ENCODE measurements at regions not wholly inside any gene's neighbourhood (a gene's known extent, or its start where the extent isn't known, plus 50 kb on each side); places are given as distances from the start of the nearest gene placed in this dataset.

GRCh38 chr2:2851806-2852777 is 521.0 kb upstream of the MYT1L start:
- H3K4me2 ChIP-seq (ENCODE audit: low read depth, low read length), result no peak overlapping the region
- no peaks in the 10 kb centered on the region for H4K20me1 ChIP-seq (ENCODE audit: insufficient read depth, low read length)
- H3K36me3 ChIP-seq (replicated peaks; ENCODE audit: insufficient read depth, low read length), result no peaks in the 10 kb centered on the region
- H2AFZ ChIP-seq (ENCODE audit: low read length), result no peak overlapping the region
- no peak overlapping the region for H3K9ac ChIP-seq (ENCODE audit: low read length)
- H3K4me1 ChIP-seq (ENCODE audit: low read length), result no peaks in the 10 kb centered on the region
- H3F3A ChIP-seq (ENCODE audit: insufficient read depth, low read length), result no peaks in the 10 kb centered on the region
- no peaks in the 10 kb centered on the region for H3K27me3 ChIP-seq (replicated peaks; ENCODE audit: insufficient read depth, low read length)
- no peak for DNase-seq
- no peak overlapping the region for H3K27ac ChIP-seq (ENCODE audit: low read length)
- H3K4me3 ChIP-seq (ENCODE audit: low read length), result no peak overlapping the region
- no peaks in the 10 kb centered on the region for H3K79me2 ChIP-seq (ENCODE audit: low read length)
- no peaks in the 10 kb centered on the region for H3K9me3 ChIP-seq (replicated peaks; ENCODE audit: insufficient read depth, low read length)
- no peak for TF ChIP-seq EZH2 (optimal IDR thresholded peaks at IDR 0.05; ENCODE audit: low read depth, low read length)
- TF ChIP-seq EZH2phosphoT487 (IDR thresholded peaks at IDR 0.05; ENCODE audit: low read length), result no peak
- TF ChIP-seq CTCF (IDR thresholded peaks at IDR 0.05; ENCODE audit: low read length), result no peak
- no peaks in the 10 kb centered on the region for H3K9me2 ChIP-seq (replicated peaks; ENCODE audit: insufficient read depth, low read length)

DNA sequence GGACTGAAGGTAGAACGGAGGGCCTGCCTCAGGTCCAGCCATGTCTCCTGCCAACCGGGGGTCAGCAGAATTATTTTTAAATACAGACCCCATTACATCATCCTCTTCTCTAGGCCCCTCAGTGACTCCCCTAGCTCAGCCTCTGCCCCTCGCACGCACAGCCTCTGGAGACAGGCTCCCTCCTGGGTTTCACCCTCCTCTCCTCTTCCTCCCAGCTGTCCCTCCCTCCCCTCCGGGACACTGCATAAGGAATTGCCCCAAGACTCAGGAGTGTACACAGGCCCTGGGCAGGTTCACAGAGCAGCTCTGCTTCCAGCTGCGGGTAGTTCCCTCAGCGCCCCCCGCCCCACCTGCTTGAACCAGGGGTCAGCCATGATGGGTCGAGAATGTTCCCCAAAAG is 520.2 kb upstream of the MYT1L start:
- H2AFZ ChIP-seq (ENCODE audit: low read length), result no peak overlapping the region
- no peaks in the 10 kb centered on the region for H3K36me3 ChIP-seq (replicated peaks; ENCODE audit: insufficient read depth, low read length)
- no peak overlapping the region for H3K4me3 ChIP-seq (ENCODE audit: low read length)
- no peaks in the 10 kb centered on the region for H3K4me1 ChIP-seq (ENCODE audit: low read length)
- H3K79me2 ChIP-seq (ENCODE audit: low read length), result no peaks in the 10 kb centered on the region
- no peak overlapping the region for H3K4me2 ChIP-seq (ENCODE audit: low read depth, low read length)
- no peaks in the 10 kb centered on the region for H3K9me3 ChIP-seq (replicated peaks; ENCODE audit: insufficient read depth, low read length)
- no peak for DNase-seq
- H3K9ac ChIP-seq (ENCODE audit: low read length), result no peak overlapping the region
- H4K20me1 ChIP-seq (ENCODE audit: insufficient read depth, low read length), result no peaks in the 10 kb centered on the region
- H3F3A ChIP-seq (ENCODE audit: insufficient read depth, low read length), result no peaks in the 10 kb centered on the region
- H3K9me2 ChIP-seq (replicated peaks; ENCODE audit: insufficient read depth, low read length), result no peaks in the 10 kb centered on the region
- TF ChIP-seq EZH2 (optimal IDR thresholded peaks at IDR 0.05; ENCODE audit: low read depth, low read length), result no peak
- no peak for TF ChIP-seq CTCF (IDR thresholded peaks at IDR 0.05; ENCODE audit: low read length)
- no peak for TF ChIP-seq EZH2phosphoT487 (IDR thresholded peaks at IDR 0.05; ENCODE audit: low read length)
- H3K27me3 ChIP-seq (replicated peaks; ENCODE audit: insufficient read depth, low read length), result no peaks in the 10 kb centered on the region
- no peak overlapping the region for H3K27ac ChIP-seq (ENCODE audit: low read length)

DNA sequence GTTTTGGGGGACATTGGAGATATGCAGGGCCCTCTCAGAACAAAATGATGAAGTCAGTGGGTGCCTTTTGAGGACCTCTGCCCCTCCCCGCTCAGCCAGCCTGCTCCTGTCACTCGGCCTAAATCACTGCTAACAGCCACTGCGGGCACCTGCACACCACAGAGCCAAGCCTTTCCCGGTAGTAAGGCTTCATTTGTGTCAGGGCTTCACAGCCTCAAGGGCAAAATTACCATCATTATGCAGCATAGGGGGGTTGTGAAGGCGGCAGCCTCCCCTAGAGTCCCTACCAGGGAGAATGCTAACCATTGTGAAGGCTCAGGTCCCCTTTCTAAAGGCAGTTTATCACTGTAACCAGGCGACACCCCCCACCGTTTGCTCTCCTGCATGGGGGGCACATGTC is 519.8 kb upstream of the MYT1L start:
- Histone ChIP-seq H3K4me1 (ENCODE audit: low read length) (no peaks in the 10 kb centered on the region), H3K9me3 (replicated peaks; ENCODE audit: insufficient read depth, low read length) (no peaks in the 10 kb centered on the region)
- TF ChIP-seq EZH2phosphoT487 (IDR thresholded peaks at IDR 0.05; ENCODE audit: low read length) (no peak), CTCF (IDR thresholded peaks at IDR 0.05; ENCODE audit: low read length) (no peak), EZH2 (optimal IDR thresholded peaks at IDR 0.05; ENCODE audit: low read depth, low read length) (no peak)

More for the DNA sequence above, 519.8 kb upstream of the MYT1L start:
- Histone ChIP-seq H3K4me3 (ENCODE audit: low read length) (no peak overlapping the region), H3K9me2 (replicated peaks; ENCODE audit: insufficient read depth, low read length) (no peaks in the 10 kb centered on the region), H3K27ac (ENCODE audit: low read length) (no peak overlapping the region), H3K4me2 (ENCODE audit: low read depth, low read length) (no peak overlapping the region), H3K36me3 (replicated peaks; ENCODE audit: insufficient read depth, low read length) (no peaks in the 10 kb centered on the region), H3F3A (ENCODE audit: insufficient read depth, low read length) (no peaks in the 10 kb centered on the region), H2AFZ (ENCODE audit: low read length) (no peak overlapping the region), H3K27me3 (replicated peaks; ENCODE audit: insufficient read depth, low read length) (no peaks in the 10 kb centered on the region), H3K9ac (ENCODE audit: low read length) (no peak overlapping the region), H4K20me1 (ENCODE audit: insufficient read depth, low read length) (no peaks in the 10 kb centered on the region), H3K79me2 (ENCODE audit: low read length) (no peaks in the 10 kb centered on the region)
- no peak for DNase-seq

Data from MM.1S (cell line).